OCI-LY7 (cell line): ENCODE measurements at regions not wholly inside any gene's neighbourhood (a gene's known extent, or its start where the extent isn't known, plus 50 kb on each side); places are given as distances from the start of the nearest gene placed in this dataset.

Experiments used
- EZH2phosphoT487 ChIP-seq: fragments of 200-600 bp; sonication (generic); IDR thresholded peaks from 2 replicates; pipeline ENCODE4 v1.6.1; 2018; ENCODE audit warnings: low read depth, borderline replicate concordance, mild to moderate bottlenecking, mixed run types, antibody characterized with exemption, low read length, moderate library complexity, mixed read lengths
- TF ChIP-seq, protein P1 (sequence below): fragments of 200-600 bp; sonication (generic); conservative IDR thresholded peaks from 2 replicates; pipeline ENCODE4 v1.5.1; 2014; ENCODE audit warnings: mild to moderate bottlenecking, antibody characterized with exemption, low read length, moderate library complexity, mixed read lengths

GRCh38 chr11:114782650-114783310 lies 104.5 kb downstream of the NXPE2 start:
- TF ChIP-seq, protein P1, sequence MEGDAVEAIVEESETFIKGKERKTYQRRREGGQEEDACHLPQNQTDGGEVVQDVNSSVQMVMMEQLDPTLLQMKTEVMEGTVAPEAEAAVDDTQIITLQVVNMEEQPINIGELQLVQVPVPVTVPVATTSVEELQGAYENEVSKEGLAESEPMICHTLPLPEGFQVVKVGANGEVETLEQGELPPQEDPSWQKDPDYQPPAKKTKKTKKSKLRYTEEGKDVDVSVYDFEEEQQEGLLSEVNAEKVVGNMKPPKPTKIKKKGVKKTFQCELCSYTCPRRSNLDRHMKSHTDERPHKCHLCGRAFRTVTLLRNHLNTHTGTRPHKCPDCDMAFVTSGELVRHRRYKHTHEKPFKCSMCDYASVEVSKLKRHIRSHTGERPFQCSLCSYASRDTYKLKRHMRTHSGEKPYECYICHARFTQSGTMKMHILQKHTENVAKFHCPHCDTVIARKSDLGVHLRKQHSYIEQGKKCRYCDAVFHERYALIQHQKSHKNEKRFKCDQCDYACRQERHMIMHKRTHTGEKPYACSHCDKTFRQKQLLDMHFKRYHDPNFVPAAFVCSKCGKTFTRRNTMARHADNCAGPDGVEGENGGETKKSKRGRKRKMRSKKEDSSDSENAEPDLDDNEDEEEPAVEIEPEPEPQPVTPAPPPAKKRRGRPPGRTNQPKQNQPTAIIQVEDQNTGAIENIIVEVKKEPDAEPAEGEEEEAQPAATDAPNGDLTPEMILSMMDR: no peak
- TF ChIP-seq EZH2phosphoT487: no peak
